GM18870 (cell line): ENCODE measurements at regions not wholly inside any gene's neighbourhood (a gene's known extent, or its start where the extent isn't known, plus 50 kb on each side); places are given as distances from the start of the nearest gene placed in this dataset.
"Not testable (repeated sequence)": the region's sequence is repeated elsewhere in the genome, so short reads cannot be mapped to it uniquely, and the experiment has no call there.

Experiments used
- ATAC-seq: cut with Tn5 transposase; IDR thresholded peaks from one replicate; pipeline ENCODE4 v1.9.1; 2021; ENCODE audit warnings: moderate library complexity; ENCODE audit not compliant: unreplicated experiment

GRCh38 chr21:14058566-14058965, 152.2 kb downstream of the LIPI start:
- no peak for ATAC-seq

GRCh38 chr21:14057841-14058481, 152.8 kb downstream of the LIPI start:
- not testable (repeated sequence) for ATAC-seq

GRCh38 chr21:14057313-14057712, 153.4 kb downstream of the LIPI start:
- ATAC-seq = no peak

GRCh38 chr21:14056771-14057191, 154.0 kb downstream of the LIPI start:
- ATAC-seq = no peak

- ATAC-seq = not testable (repeated sequence)
Measured at GRCh38 chr21:14055746-14056515, 154.8 kb downstream of the LIPI start.

GRCh38 chr21:14054682-14055081, 156.1 kb downstream of the LIPI start:
- ATAC-seq = no peak

- ATAC-seq = no peak
Measured at GRCh38 chr21:14050121-14050520, 160.6 kb downstream of the LIPI start.

GRCh38 chr21:14046401-14046800, 164.4 kb downstream of the LIPI start:
- no peak for ATAC-seq

GRCh38 chr21:14040386-14040785, 170.4 kb downstream of the LIPI start:
- no peak for ATAC-seq

GRCh38 chr21:14028619-14029018, 182.1 kb downstream of the LIPI start:
- ATAC-seq = not testable (repeated sequence)

GRCh38 chr21:14027235-14027869, 183.4 kb downstream of the LIPI start:
- peak; percentile 100 for ATAC-seq

GRCh38 chr21:14020108-14020507, 190.6 kb downstream of the LIPI start:
- not testable (repeated sequence) for ATAC-seq

GRCh38 chr21:14015841-14016240, 194.9 kb downstream of the LIPI start:
- not testable (repeated sequence) for ATAC-seq

GRCh38 chr21:14013623-14014498, 196.9 kb downstream of the LIPI start:
- ATAC-seq = not testable (repeated sequence)

- no peak for ATAC-seq
Measured at GRCh38 chr21:14013056-14013603, 197.6 kb downstream of the LIPI start.

GRCh38 chr21:14012409-14012808, 198.3 kb downstream of the LIPI start:
- ATAC-seq = no peak

- ATAC-seq = not testable (repeated sequence)
Measured at GRCh38 chr21:14011751-14012150, 199.0 kb downstream of the LIPI start.

GRCh38 chr21:14011149-14011548, 199.6 kb downstream of the LIPI start:
- ATAC-seq = not testable (repeated sequence)

- ATAC-seq = no peak
Measured at GRCh38 chr21:14010729-14011128, 200.0 kb downstream of the LIPI start.

GRCh38 chr21:14009990-14010389, 200.8 kb downstream of the LIPI start:
- not testable (repeated sequence) for ATAC-seq
